ENCODE measurements at regions not wholly inside any gene's neighbourhood (a gene's known extent, or its start where the extent isn't known, plus 50 kb on each side); places are given as distances from the start of the nearest gene placed in this dataset.

DNA sequence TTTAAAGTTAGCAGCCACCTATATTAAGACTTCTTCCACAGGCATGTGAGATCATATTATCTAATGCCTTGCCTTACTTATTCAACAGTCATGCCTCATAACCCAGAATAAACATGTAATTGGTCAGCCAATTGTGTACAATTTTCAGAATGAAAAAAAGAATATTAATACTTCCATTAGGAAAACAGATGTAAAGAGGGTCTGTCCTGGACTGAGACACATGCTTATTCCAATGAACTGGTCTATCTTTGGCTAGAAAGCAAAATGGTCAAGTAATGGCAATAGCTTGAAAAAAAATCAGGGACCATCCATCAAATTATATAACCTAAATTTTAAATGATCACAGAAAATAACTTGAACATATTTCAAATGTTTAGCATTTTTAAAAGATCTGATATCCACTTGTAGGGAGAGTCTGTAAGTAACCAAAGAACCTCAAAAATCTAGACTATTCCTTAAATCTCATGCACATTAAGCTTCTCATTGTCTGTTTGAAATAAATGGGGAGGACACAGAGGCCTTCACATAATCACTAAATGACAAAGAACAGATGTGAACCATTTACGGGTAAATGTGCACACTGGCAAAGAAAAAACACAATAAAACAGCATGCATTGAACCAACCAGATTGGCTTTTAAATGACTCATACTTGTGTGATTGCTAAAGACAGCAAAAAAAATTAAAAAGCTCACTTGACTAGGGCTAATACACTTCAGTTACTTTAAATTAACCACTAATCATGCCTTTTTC is 568.8 kb upstream of the PCDH15 start:
- no peaks in the 10 kb centered on the region for H3K27me3 ChIP-seq (ENCODE audit: control insufficient read depth in 1 of 2, insufficient read depth in 2 of 2, low read length in 2 of 2)
- no peak overlapping the region for H3K9ac ChIP-seq (ENCODE audit: low read depth in 1 of 2, low read length in 2 of 2)
- H3K27ac ChIP-seq (ENCODE audit: low read depth, low read length), result no peak overlapping the region

DNA sequence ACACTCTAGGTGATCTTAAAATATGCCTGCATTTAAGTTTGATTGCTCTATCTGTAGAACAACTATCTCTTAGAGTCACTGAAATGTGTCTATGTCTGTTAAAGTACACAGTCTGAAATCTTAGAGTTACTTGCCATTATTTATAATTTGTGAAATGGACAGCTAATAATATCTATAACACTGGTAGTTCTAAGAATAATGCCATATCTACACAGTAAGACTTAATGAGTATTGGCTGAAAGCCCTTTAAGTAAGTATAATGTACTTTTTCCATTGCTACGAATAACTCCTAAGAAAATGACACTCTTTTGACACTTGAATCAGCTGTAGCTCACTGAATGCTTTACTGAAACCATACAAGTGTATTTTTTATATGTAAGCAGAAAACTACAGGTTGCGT is 567.4 kb upstream of the PCDH15 start:
- no peak overlapping the region for H3K4me3 ChIP-seq (ENCODE audit: low read depth in 1 of 2, low read length in 2 of 2)
- no peak overlapping the region for H3K9ac ChIP-seq (ENCODE audit: low read depth in 1 of 2, low read length in 2 of 2)
- no peaks in the 10 kb centered on the region for H3K9me3 ChIP-seq (ENCODE audit: control insufficient read depth in 1 of 2, low read length in 2 of 2)
- no peaks in the 10 kb centered on the region for H3K27me3 ChIP-seq (ENCODE audit: control insufficient read depth in 1 of 2, insufficient read depth in 2 of 2, low read length in 2 of 2)
- H3K4me1 ChIP-seq (ENCODE audit: control insufficient read depth in 1 of 2, insufficient read depth in 2 of 2, low read length in 2 of 2), result no peaks in the 10 kb centered on the region
- no peaks in the 10 kb centered on the region for H3K36me3 ChIP-seq (ENCODE audit: control insufficient read depth in 1 of 2, insufficient read depth in 2 of 2, low read length in 2 of 2)
- no peak overlapping the region for H3K27ac ChIP-seq (ENCODE audit: low read depth, low read length)

More for the DNA sequence above, 568.8 kb upstream of the PCDH15 start:
- Histone ChIP-seq H3K4me1 (ENCODE audit: control insufficient read depth in 1 of 2, insufficient read depth in 2 of 2, low read length in 2 of 2) (no peaks in the 10 kb centered on the region), H3K4me3 (ENCODE audit: low read depth in 1 of 2, low read length in 2 of 2) (no peak overlapping the region), H3K9me3 (ENCODE audit: control insufficient read depth in 1 of 2, low read length in 2 of 2) (no peaks in the 10 kb centered on the region), H3K36me3 (ENCODE audit: control insufficient read depth in 1 of 2, insufficient read depth in 2 of 2, low read length in 2 of 2) (no peaks in the 10 kb centered on the region)

- no peak overlapping the region for H3K9ac ChIP-seq (ENCODE audit: low read depth in 1 of 2, low read length in 2 of 2)
- no peak overlapping the region for H3K4me3 ChIP-seq (ENCODE audit: low read depth in 1 of 2, low read length in 2 of 2)
- no peak overlapping the region for H3K27ac ChIP-seq (ENCODE audit: low read depth, low read length)
- H3K27me3 ChIP-seq (ENCODE audit: control insufficient read depth in 1 of 2, insufficient read depth in 2 of 2, low read length in 2 of 2), result no peaks in the 10 kb centered on the region
- no peaks in the 10 kb centered on the region for H3K9me3 ChIP-seq (ENCODE audit: control insufficient read depth in 1 of 2, low read length in 2 of 2)
- H3K36me3 ChIP-seq (ENCODE audit: control insufficient read depth in 1 of 2, insufficient read depth in 2 of 2, low read length in 2 of 2), result no peaks in the 10 kb centered on the region
- no peaks in the 10 kb centered on the region for H3K4me1 ChIP-seq (ENCODE audit: control insufficient read depth in 1 of 2, insufficient read depth in 2 of 2, low read length in 2 of 2)
Observed at GRCh38 chr10:55367555-55367954, 566.5 kb upstream of the PCDH15 start.

DNA sequence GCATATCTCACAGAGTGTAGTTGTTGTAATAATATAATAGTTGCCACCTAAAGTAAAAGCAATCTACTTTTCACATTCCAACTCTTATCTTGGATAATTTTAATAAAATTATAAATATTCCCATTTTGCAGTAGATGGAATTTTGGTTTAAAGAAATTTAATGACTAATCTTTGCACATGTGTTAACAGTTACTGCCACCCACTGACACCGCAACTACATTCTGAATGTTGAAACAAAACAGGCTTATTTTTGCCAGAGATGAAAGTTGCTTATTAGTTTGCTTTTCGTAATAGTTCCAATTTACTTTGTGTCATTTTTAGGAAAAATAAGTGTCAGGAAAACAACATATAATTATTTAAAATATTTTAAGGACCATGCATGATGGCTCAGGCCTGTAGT is 557.5 kb upstream of the PCDH15 start:
- H3K4me1 ChIP-seq (ENCODE audit: control insufficient read depth in 1 of 2, insufficient read depth in 2 of 2, low read length in 2 of 2), result no peaks in the 10 kb centered on the region
- no peaks in the 10 kb centered on the region for H3K9me3 ChIP-seq (ENCODE audit: control insufficient read depth in 1 of 2, low read length in 2 of 2)
- H3K9ac ChIP-seq (ENCODE audit: low read depth in 1 of 2, low read length in 2 of 2), result no peak overlapping the region
- H3K27ac ChIP-seq (ENCODE audit: low read depth, low read length), result no peak overlapping the region
- no peaks in the 10 kb centered on the region for H3K27me3 ChIP-seq (ENCODE audit: control insufficient read depth in 1 of 2, insufficient read depth in 2 of 2, low read length in 2 of 2)
- no peak overlapping the region for H3K4me3 ChIP-seq (ENCODE audit: low read depth in 1 of 2, low read length in 2 of 2)
- no peaks in the 10 kb centered on the region for H3K36me3 ChIP-seq (ENCODE audit: control insufficient read depth in 1 of 2, insufficient read depth in 2 of 2, low read length in 2 of 2)

GRCh38 chr10:55353414-55353813 is 552.4 kb upstream of the PCDH15 start:
- no peaks in the 10 kb centered on the region for H3K4me1 ChIP-seq (ENCODE audit: control insufficient read depth in 1 of 2, insufficient read depth in 2 of 2, low read length in 2 of 2)
- no peaks in the 10 kb centered on the region for H3K9me3 ChIP-seq (ENCODE audit: control insufficient read depth in 1 of 2, low read length in 2 of 2)
- no peak overlapping the region for H3K27ac ChIP-seq (ENCODE audit: low read depth, low read length)
- H3K9ac ChIP-seq (ENCODE audit: low read depth in 1 of 2, low read length in 2 of 2), result no peak overlapping the region
- no peaks in the 10 kb centered on the region for H3K27me3 ChIP-seq (ENCODE audit: control insufficient read depth in 1 of 2, insufficient read depth in 2 of 2, low read length in 2 of 2)
- no peak overlapping the region for H3K4me3 ChIP-seq (ENCODE audit: low read depth in 1 of 2, low read length in 2 of 2)
- H3K36me3 ChIP-seq (ENCODE audit: control insufficient read depth in 1 of 2, insufficient read depth in 2 of 2, low read length in 2 of 2), result no peaks in the 10 kb centered on the region

DNA sequence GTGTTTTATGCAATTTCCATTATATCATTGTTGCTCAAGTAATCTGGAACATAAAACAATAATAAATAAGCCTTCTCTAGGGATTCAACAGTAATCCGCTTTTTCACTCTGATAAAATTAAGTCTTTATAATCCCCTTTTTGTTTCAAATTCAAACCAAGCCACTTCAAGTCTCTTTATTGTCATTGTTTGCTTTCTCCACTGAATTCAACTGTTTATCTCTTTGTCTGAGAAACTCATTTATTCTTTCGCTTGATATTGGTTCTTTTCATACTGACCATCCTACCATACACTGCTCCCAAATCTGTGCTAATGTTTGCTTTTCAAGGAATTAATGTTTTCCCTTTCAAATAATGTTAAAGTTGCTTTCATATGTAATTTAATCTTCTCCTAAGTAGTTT is 550.4 kb upstream of the PCDH15 start:
- H3K4me1 ChIP-seq (ENCODE audit: control insufficient read depth in 1 of 2, insufficient read depth in 2 of 2, low read length in 2 of 2), result no peaks in the 10 kb centered on the region
- H3K4me3 ChIP-seq (ENCODE audit: low read depth in 1 of 2, low read length in 2 of 2), result no peak overlapping the region
- H3K27ac ChIP-seq (ENCODE audit: low read depth, low read length), result no peak overlapping the region
- no peaks in the 10 kb centered on the region for H3K36me3 ChIP-seq (ENCODE audit: control insufficient read depth in 1 of 2, insufficient read depth in 2 of 2, low read length in 2 of 2)
- no peaks in the 10 kb centered on the region for H3K27me3 ChIP-seq (ENCODE audit: control insufficient read depth in 1 of 2, insufficient read depth in 2 of 2, low read length in 2 of 2)
- H3K9ac ChIP-seq (ENCODE audit: low read depth in 1 of 2, low read length in 2 of 2), result no peak overlapping the region
- no peaks in the 10 kb centered on the region for H3K9me3 ChIP-seq (ENCODE audit: control insufficient read depth in 1 of 2, low read length in 2 of 2)

- H3K27me3 ChIP-seq (ENCODE audit: control insufficient read depth in 1 of 2, insufficient read depth in 2 of 2, low read length in 2 of 2), result no peaks in the 10 kb centered on the region
Observed at GRCh38 chr10:55348534-55348933, 547.5 kb upstream of the PCDH15 start.

GRCh38 chr10:55330486-55330885 is 529.5 kb upstream of the PCDH15 start:
- no peak overlapping the region for H3K27ac ChIP-seq (ENCODE audit: low read depth, low read length)
- no peaks in the 10 kb centered on the region for H3K9me3 ChIP-seq (ENCODE audit: control insufficient read depth in 1 of 2, low read length in 2 of 2)
- H3K36me3 ChIP-seq (ENCODE audit: control insufficient read depth in 1 of 2, insufficient read depth in 2 of 2, low read length in 2 of 2), result no peaks in the 10 kb centered on the region
- no peaks in the 10 kb centered on the region for H3K4me1 ChIP-seq (ENCODE audit: control insufficient read depth in 1 of 2, insufficient read depth in 2 of 2, low read length in 2 of 2)
- H3K9ac ChIP-seq (ENCODE audit: low read depth in 1 of 2, low read length in 2 of 2), result no peak overlapping the region
- H3K27me3 ChIP-seq (ENCODE audit: control insufficient read depth in 1 of 2, insufficient read depth in 2 of 2, low read length in 2 of 2), result no peaks in the 10 kb centered on the region
- H3K4me3 ChIP-seq (ENCODE audit: low read depth in 1 of 2, low read length in 2 of 2), result no peak overlapping the region

More at GRCh38 chr10:55348534-55348933, 547.5 kb upstream of the PCDH15 start:
- no peaks in the 10 kb centered on the region for H3K9me3 ChIP-seq (ENCODE audit: control insufficient read depth in 1 of 2, low read length in 2 of 2)
- no peaks in the 10 kb centered on the region for H3K4me1 ChIP-seq (ENCODE audit: control insufficient read depth in 1 of 2, insufficient read depth in 2 of 2, low read length in 2 of 2)
- no peak overlapping the region for H3K9ac ChIP-seq (ENCODE audit: low read depth in 1 of 2, low read length in 2 of 2)
- no peak overlapping the region for H3K4me3 ChIP-seq (ENCODE audit: low read depth in 1 of 2, low read length in 2 of 2)
- H3K27ac ChIP-seq (ENCODE audit: low read depth, low read length), result no peak overlapping the region
- H3K36me3 ChIP-seq (ENCODE audit: control insufficient read depth in 1 of 2, insufficient read depth in 2 of 2, low read length in 2 of 2), result no peaks in the 10 kb centered on the region

GRCh38 chr10:55329796-55330195 is 528.8 kb upstream of the PCDH15 start:
- Histone ChIP-seq H3K27ac (ENCODE audit: low read depth, low read length) (no peak overlapping the region), H3K36me3 (ENCODE audit: control insufficient read depth in 1 of 2, insufficient read depth in 2 of 2, low read length in 2 of 2) (no peaks in the 10 kb centered on the region), H3K27me3 (ENCODE audit: control insufficient read depth in 1 of 2, insufficient read depth in 2 of 2, low read length in 2 of 2) (no peaks in the 10 kb centered on the region), H3K9ac (ENCODE audit: low read depth in 1 of 2, low read length in 2 of 2) (no peak overlapping the region), H3K4me3 (ENCODE audit: low read depth in 1 of 2, low read length in 2 of 2) (no peak overlapping the region), H3K9me3 (ENCODE audit: control insufficient read depth in 1 of 2, low read length in 2 of 2) (no peaks in the 10 kb centered on the region), H3K4me1 (ENCODE audit: control insufficient read depth in 1 of 2, insufficient read depth in 2 of 2, low read length in 2 of 2) (no peaks in the 10 kb centered on the region)

DNA sequence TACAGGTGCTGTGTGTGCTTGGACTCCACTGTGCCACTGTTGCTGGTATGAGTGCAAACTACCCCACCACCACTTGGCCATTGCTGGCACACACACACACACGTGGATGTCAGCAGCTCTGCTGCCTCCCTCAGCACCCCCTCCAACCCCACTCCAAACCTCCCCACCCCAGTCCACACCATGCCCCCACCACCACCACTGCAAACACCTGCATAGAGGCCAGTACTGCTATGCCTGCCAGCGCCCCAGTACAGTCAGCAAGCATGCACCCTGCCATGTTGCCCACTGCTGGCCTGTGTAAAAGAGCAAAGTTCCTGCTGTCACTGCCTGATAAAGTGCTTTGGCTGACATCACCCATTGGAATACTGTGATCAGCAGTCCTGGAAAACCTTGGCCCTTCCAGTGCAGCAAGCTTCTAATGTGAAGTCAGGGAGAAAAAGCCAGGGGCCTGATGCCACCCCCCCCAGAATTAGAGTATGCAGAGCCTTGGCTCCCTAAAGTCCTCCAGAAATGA is 519.2 kb upstream of the PCDH15 start:
- Histone ChIP-seq H3K9ac (ENCODE audit: low read depth in 1 of 2, low read length in 2 of 2) (no peak overlapping the region), H3K4me3 (ENCODE audit: low read depth in 1 of 2, low read length in 2 of 2) (no peak overlapping the region), H3K9me3 (ENCODE audit: control insufficient read depth in 1 of 2, low read length in 2 of 2) (no peaks in the 10 kb centered on the region), H3K36me3 (ENCODE audit: control insufficient read depth in 1 of 2, insufficient read depth in 2 of 2, low read length in 2 of 2) (no peaks in the 10 kb centered on the region), H3K27me3 (ENCODE audit: control insufficient read depth in 1 of 2, insufficient read depth in 2 of 2, low read length in 2 of 2) (no peaks in the 10 kb centered on the region), H3K27ac (ENCODE audit: low read depth, low read length) (no peak overlapping the region), H3K4me1 (ENCODE audit: control insufficient read depth in 1 of 2, insufficient read depth in 2 of 2, low read length in 2 of 2) (no peaks in the 10 kb centered on the region)
